ACC112 (cell line): ENCODE measurements at regions not wholly inside any gene's neighbourhood (a gene's known extent, or its start where the extent isn't known, plus 50 kb on each side); places are given as distances from the start of the nearest gene placed in this dataset.

ENCODE experiments used
- H2AFZ ChIP-seq: fragments of 200-600 bp; sonication (generic); one replicate; pipeline ENCODE4 v1.6.0; 2017; ENCODE audit warnings: antibody characterized with exemption, low read length; ENCODE audit not compliant: unreplicated experiment
- H3K27ac ChIP-seq: fragments of 200-600 bp; sonication (generic); 2 replicates; pipeline ENCODE4 v1.5.1; 2014; ENCODE audit warnings: low read depth, mild to moderate bottlenecking, antibody characterized with exemption, low read length, moderate library complexity
- H3K27me3 ChIP-seq: fragments of 200-600 bp; sonication (generic); 2 replicates; pipeline ENCODE4 v1.6.1; 2014; ENCODE audit warnings: mild to moderate bottlenecking, antibody characterized with exemption, low read length, moderate library complexity, mixed read lengths; ENCODE audit not compliant: insufficient read depth
- H3K36me3 ChIP-seq: fragments of 200-600 bp; sonication (generic); 2 replicates; pipeline ENCODE4 v1.6.1; 2016; ENCODE audit warnings: mild to moderate bottlenecking, antibody characterized with exemption, low read length, moderate library complexity, mixed read lengths; ENCODE audit not compliant: insufficient read depth
- H3K4me1 ChIP-seq: fragments of 200-600 bp; sonication (generic); one replicate; pipeline ENCODE4 v1.6.1; 2016; ENCODE audit warnings: low read length, mixed read lengths; ENCODE audit not compliant: insufficient read depth, unreplicated experiment, control insufficient read depth
- H3K4me3 ChIP-seq: fragments of 200-600 bp; sonication (generic); 2 replicates; pipeline ENCODE4 v1.5.1; 2014; ENCODE audit warnings: mild to moderate bottlenecking, low read depth, low read length
- H3K79me2 ChIP-seq: fragments of 200-600 bp; sonication (generic); one replicate; pipeline ENCODE4 v1.6.0; 2016; ENCODE audit warnings: low read length; ENCODE audit not compliant: control insufficient read depth, unreplicated experiment, insufficient read depth

GRCh38 chr9:135255841-135256580, 168.5 kb downstream of the OLFM1 start:
- Histone ChIP-seq H3K27ac (no peak overlapping the region), H3K79me2 (no peaks in the 10 kb centered on the region), H3K4me3 (no peak overlapping the region), H3K27me3 (peaks cover 26% of the 10 kb centered on the region), H3K36me3 (no peaks in the 10 kb centered on the region), H2AFZ (no peak overlapping the region), H3K4me1 (no peaks in the 10 kb centered on the region)

DNA sequence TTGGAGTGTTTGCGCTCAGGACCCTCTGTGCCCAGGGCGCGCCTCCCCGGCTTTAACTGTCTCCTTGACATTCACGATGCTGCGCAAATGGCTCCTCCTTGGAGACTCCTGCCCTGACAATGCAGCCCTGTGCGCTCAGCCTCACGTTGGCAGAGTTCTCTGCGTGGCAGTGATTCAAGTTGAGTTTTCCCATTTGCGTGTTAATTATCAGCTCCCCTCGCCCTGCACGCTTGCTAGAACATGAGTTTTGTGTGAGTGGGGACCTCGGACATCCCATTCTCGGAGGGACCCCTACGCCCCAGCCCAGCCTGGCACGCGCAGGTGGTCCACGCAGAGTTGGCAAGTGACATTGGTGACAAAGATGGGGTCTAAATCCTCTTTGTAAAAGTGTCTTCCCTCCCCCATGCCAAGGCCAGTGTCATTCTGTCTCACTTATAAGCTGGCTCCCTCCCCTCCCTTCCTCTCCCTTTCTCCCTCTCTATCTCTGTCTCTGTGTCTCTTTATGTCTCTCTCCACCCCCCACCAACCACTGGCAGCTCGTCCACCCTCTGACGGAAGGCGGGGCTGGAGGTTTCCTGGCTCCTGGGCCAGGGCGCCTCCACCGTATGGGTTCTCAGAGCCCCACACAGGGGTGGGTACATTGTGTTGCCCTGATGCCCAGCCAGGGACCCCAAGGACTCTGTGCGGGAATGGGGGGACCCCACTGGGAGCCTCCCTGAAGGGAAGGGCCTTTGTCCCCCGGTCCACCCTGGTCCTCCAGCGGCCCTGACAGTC, 169.3 kb downstream of the OLFM1 start:
- peaks cover 33% of the 10 kb centered on the region for H3K27me3 ChIP-seq
- no peak overlapping the region for H3K27ac ChIP-seq

DNA sequence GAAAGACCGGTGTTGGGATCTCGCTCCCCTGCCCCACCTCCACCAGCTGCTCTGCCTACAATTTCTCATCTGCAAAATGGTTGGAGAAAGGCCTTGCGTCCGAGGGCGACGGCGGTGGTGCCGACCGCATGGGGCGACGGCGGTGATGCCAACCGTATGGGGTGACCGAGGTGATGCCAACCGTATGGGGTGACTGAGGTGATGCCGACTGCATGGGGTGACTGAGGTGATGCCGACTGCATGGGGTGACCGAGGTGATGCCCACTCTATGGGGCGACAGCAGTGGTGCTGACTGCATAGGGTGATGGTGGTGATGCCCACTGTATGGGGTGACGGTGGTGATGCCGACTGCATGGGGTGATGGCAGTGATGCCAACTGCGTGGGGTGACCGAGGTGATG, 171.0 kb downstream of the OLFM1 start:
- Histone ChIP-seq H3K27me3 (peaks cover 21% of the 10 kb centered on the region; the same call in 1 of the 2 replicates), H3K27ac (no peak overlapping the region), H3K4me3 (no peak overlapping the region), H2AFZ (no peak overlapping the region), H3K4me1 (no peaks in the 10 kb centered on the region), H3K36me3 (no peaks in the 10 kb centered on the region), H3K79me2 (no peaks in the 10 kb centered on the region)

More for the DNA sequence above, 169.3 kb downstream of the OLFM1 start:
- H3K4me3 ChIP-seq = no peak overlapping the region
- no peaks in the 10 kb centered on the region for H3K36me3 ChIP-seq
- H3K4me1 ChIP-seq = no peaks in the 10 kb centered on the region
- no peaks in the 10 kb centered on the region for H3K79me2 ChIP-seq
- no peak overlapping the region for H2AFZ ChIP-seq

DNA sequence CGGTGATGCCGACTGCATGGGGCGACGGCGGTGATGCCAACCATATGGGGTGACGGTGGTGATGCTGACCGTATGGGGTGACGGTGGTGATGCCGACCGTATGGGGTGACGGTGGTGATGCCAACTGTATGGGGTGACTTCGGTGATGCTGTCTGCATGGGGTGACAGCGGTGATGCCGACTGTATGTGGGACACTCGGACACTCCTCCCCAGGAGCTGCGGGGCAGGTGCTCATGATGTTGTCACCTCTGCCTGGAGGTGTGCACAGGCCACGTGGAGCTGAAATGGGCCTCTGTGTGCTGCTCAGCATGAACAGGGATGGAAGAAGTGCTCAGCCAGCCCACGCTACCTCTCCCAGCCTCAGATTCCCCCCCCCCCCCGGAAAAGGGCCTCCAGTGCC, 171.8 kb downstream of the OLFM1 start:
- Histone ChIP-seq H3K36me3 (no peaks in the 10 kb centered on the region), H3K79me2 (no peaks in the 10 kb centered on the region), H3K27me3 (peaks cover 17% of the 10 kb centered on the region; the same call in 1 of the 2 replicates), H3K4me1 (no peaks in the 10 kb centered on the region), H3K27ac (no peak overlapping the region), H2AFZ (no peak overlapping the region), H3K4me3 (no peak overlapping the region)

GRCh38 chr9:135260221-135261180, 173.0 kb downstream of the OLFM1 start:
- H3K27me3 ChIP-seq = peaks cover 19% of the 10 kb centered on the region; the same call in 1 of the 2 replicates
- no peak overlapping the region for H3K4me3 ChIP-seq
- H3K79me2 ChIP-seq = no peaks in the 10 kb centered on the region
- no peaks in the 10 kb centered on the region for H3K4me1 ChIP-seq
- no peak overlapping the region for H3K27ac ChIP-seq
- H2AFZ ChIP-seq = no peak overlapping the region
- H3K36me3 ChIP-seq = no peaks in the 10 kb centered on the region

DNA sequence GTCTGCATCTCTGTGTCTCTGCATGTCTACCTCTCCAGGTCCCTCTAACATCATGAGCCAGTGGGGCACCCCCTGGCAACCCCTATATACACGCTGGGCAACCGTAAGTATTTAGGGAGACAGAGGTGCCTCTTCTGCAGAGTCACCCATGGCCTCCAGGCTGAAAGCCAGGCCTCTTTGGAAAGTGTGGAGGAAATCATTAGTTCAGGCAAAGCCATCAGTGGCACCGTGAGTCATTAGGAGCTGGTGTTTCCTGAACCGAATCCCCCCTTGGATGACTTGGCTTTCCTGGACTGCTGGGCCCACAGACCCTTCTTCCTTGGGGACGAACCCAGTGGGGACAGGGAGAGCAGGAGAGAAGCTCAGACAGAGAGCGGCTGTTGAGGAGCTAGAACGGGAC, 174.8 kb downstream of the OLFM1 start:
- H3K4me3 ChIP-seq = no peak overlapping the region
- no peaks in the 10 kb centered on the region for H3K79me2 ChIP-seq
- peaks cover 36% of the 10 kb centered on the region for H3K27me3 ChIP-seq
- H3K27ac ChIP-seq = no peak overlapping the region
- no peaks in the 10 kb centered on the region for H3K4me1 ChIP-seq
- no peaks in the 10 kb centered on the region for H3K36me3 ChIP-seq
- no peak overlapping the region for H2AFZ ChIP-seq

GRCh38 chr9:135263511-135263910, 176.0 kb downstream of the OLFM1 start:
- Histone ChIP-seq H3K4me3 (no peak overlapping the region), H3K36me3 (no peaks in the 10 kb centered on the region), H3K27ac (no peak overlapping the region), H3K4me1 (no peaks in the 10 kb centered on the region), H2AFZ (no peak overlapping the region), H3K27me3 (peaks cover 48% of the 10 kb centered on the region), H3K79me2 (no peaks in the 10 kb centered on the region)

DNA sequence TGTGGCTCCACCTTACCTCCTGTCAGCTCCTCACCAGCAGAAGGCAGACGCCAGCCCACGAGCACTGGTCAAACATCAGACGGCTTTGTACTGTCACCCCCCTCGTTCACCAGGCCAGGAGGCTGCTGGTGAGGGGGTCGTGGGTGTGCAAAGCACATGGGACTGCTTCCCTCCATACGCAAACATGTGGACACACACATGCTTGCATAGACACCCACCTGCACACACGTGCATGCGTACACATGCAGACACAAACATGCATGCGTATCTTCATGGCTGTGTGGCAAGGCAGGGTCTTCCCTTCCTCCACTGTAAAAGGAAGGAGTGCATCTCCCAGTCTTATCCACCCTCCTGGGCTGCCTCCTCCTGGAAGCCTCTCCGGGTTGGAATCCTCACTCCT, 178.5 kb downstream of the OLFM1 start:
- no peak overlapping the region for H3K27ac ChIP-seq
- H3K79me2 ChIP-seq = no peaks in the 10 kb centered on the region
- no peaks in the 10 kb centered on the region for H3K4me1 ChIP-seq
- H2AFZ ChIP-seq = no peak overlapping the region
- H3K36me3 ChIP-seq = no peaks in the 10 kb centered on the region
- H3K4me3 ChIP-seq = no peak overlapping the region
- H3K27me3 ChIP-seq = peaks cover 48% of the 10 kb centered on the region

- H3K27ac ChIP-seq = no peak overlapping the region
Measured at GRCh38 chr9:135267191-135267809, 179.8 kb downstream of the OLFM1 start.

GRCh38 chr9:135268031-135268430, 180.6 kb downstream of the OLFM1 start:
- Histone ChIP-seq H3K4me3 (no peak overlapping the region), H3K4me1 (no peaks in the 10 kb centered on the region), H3K36me3 (no peaks in the 10 kb centered on the region), H3K27ac (no peak overlapping the region), H2AFZ (no peak overlapping the region), H3K79me2 (no peaks in the 10 kb centered on the region), H3K27me3 (peaks cover 59% of the 10 kb centered on the region)

More at GRCh38 chr9:135267191-135267809, 179.8 kb downstream of the OLFM1 start:
- Histone ChIP-seq H3K4me3 (no peak overlapping the region), H3K79me2 (no peaks in the 10 kb centered on the region), H3K36me3 (no peaks in the 10 kb centered on the region), H2AFZ (no peak overlapping the region), H3K27me3 (peaks cover 52% of the 10 kb centered on the region), H3K4me1 (no peaks in the 10 kb centered on the region)
